ENCODE measurements at regions not wholly inside any gene's neighbourhood (a gene's known extent, or its start where the extent isn't known, plus 50 kb on each side); places are given as distances from the start of the nearest gene placed in this dataset.

- Histone ChIP-seq H3K9me3 (ENCODE audit: low read length) (no peaks in the 10 kb centered on the region), H3K4me1 (ENCODE audit: insufficient read depth, low read length, poor library complexity, severe bottlenecking) (no peaks in the 10 kb centered on the region), H3K36me3 (ENCODE audit: insufficient read depth, low read length) (no peaks in the 10 kb centered on the region), H4K20me1 (ENCODE audit: insufficient read depth, low read length) (no peaks in the 10 kb centered on the region), H3K79me2 (ENCODE audit: insufficient read depth, low read depth, low read length) (no peaks in the 10 kb centered on the region), H3K4me2 (ENCODE audit: low read length) (no peak overlapping the region), H3K4me3 (ENCODE audit: low read depth, low read length, poor library complexity, severe bottlenecking) (no peak overlapping the region), H3K9me2 (ENCODE audit: insufficient read depth, low read length) (no peaks in the 10 kb centered on the region), H2AFZ (ENCODE audit: low read length) (no peak overlapping the region), H3K27ac (ENCODE audit: low read depth, low read length, poor library complexity, severe bottlenecking) (no peak overlapping the region)
- POLR2A ChIA-PET = no interaction called here
- TF ChIP-seq CTCF (conservative IDR thresholded peaks at IDR 0.05; ENCODE audit: low read length) (no peak), EZH2phosphoT487 (IDR thresholded peaks at IDR 0.05; ENCODE audit: borderline replicate concordance, low read depth, low read length) (no peak)
- CTCF ChIA-PET (ENCODE audit: unreplicated experiment) = interaction anchor here (0.5 kb wide), 1 partner anchor 1520 kb away, joined by 3 read pairs; no protein-coding TSS in a partner anchor
- intact Hi-C loops (cut with micrococcal nuclease; ENCODE audit: unreplicated experiment) = no loop called here
- no peak for DNase-seq (ENCODE audit: low spot score)
- BruUV-seq (replicated peaks) = no TSS peak
Observed at GRCh38 chr4:152221816-152222516, 313.9 kb downstream of the FBXW7 start.

GRCh38 chr4:152220201-152220666 lies 315.7 kb downstream of the FBXW7 start:
- Histone ChIP-seq H3K9me2 (ENCODE audit: insufficient read depth, low read length) (no peaks in the 10 kb centered on the region), H2AFZ (ENCODE audit: low read length) (no peak overlapping the region), H4K20me1 (ENCODE audit: insufficient read depth, low read length) (no peaks in the 10 kb centered on the region), H3K4me1 (ENCODE audit: insufficient read depth, low read length, poor library complexity, severe bottlenecking) (no peaks in the 10 kb centered on the region), H3K79me2 (ENCODE audit: insufficient read depth, low read depth, low read length) (no peaks in the 10 kb centered on the region), H3K27ac (ENCODE audit: low read depth, low read length, poor library complexity, severe bottlenecking) (no peak overlapping the region), H3K9me3 (ENCODE audit: low read length) (no peaks in the 10 kb centered on the region), H3K4me2 (ENCODE audit: low read length) (no peak overlapping the region), H3K36me3 (ENCODE audit: insufficient read depth, low read length) (no peaks in the 10 kb centered on the region), H3K4me3 (ENCODE audit: low read depth, low read length, poor library complexity, severe bottlenecking) (no peak overlapping the region)
- intact Hi-C loops (cut with micrococcal nuclease; ENCODE audit: unreplicated experiment) = no loop called here
- no peak for DNase-seq (ENCODE audit: low spot score)
- ChIA-PET POLR2A (interaction anchor here (0.6 kb wide), 1 partner anchor 185 kb away, joined by 3 read pairs; no protein-coding TSS in a partner anchor), CTCF (ENCODE audit: unreplicated experiment) (no interaction called here)
- TF ChIP-seq EZH2phosphoT487 (IDR thresholded peaks at IDR 0.05; ENCODE audit: borderline replicate concordance, low read depth, low read length) = no peak
- no peak for TF ChIP-seq CTCF (conservative IDR thresholded peaks at IDR 0.05; ENCODE audit: low read length)
- no TSS peak for BruUV-seq (replicated peaks)

GRCh38 chr4:152218576-152218975 lies 317.3 kb downstream of the FBXW7 start:
- Histone ChIP-seq H3K9me2 (ENCODE audit: insufficient read depth, low read length) (no peaks in the 10 kb centered on the region), H3K36me3 (ENCODE audit: insufficient read depth, low read length) (no peaks in the 10 kb centered on the region), H3K27ac (ENCODE audit: low read depth, low read length, poor library complexity, severe bottlenecking) (no peak overlapping the region), H3K79me2 (ENCODE audit: insufficient read depth, low read depth, low read length) (no peaks in the 10 kb centered on the region), H3K4me2 (ENCODE audit: low read length) (no peak overlapping the region), H2AFZ (ENCODE audit: low read length) (no peak overlapping the region), H3K9me3 (ENCODE audit: low read length) (no peaks in the 10 kb centered on the region), H3K4me3 (ENCODE audit: low read depth, low read length, poor library complexity, severe bottlenecking) (no peak overlapping the region), H3K4me1 (ENCODE audit: insufficient read depth, low read length, poor library complexity, severe bottlenecking) (no peaks in the 10 kb centered on the region), H4K20me1 (ENCODE audit: insufficient read depth, low read length) (no peaks in the 10 kb centered on the region)
- POLR2A ChIA-PET = no interaction called here
- TF ChIP-seq CTCF (conservative IDR thresholded peaks at IDR 0.05; ENCODE audit: low read length) (no peak), EZH2phosphoT487 (IDR thresholded peaks at IDR 0.05; ENCODE audit: borderline replicate concordance, low read depth, low read length) (no peak)
- no TSS peak for BruUV-seq (replicated peaks)
- intact Hi-C loops (cut with micrococcal nuclease; ENCODE audit: unreplicated experiment) = no loop called here
- DNase-seq (ENCODE audit: low spot score) = no peak
- CTCF ChIA-PET (ENCODE audit: unreplicated experiment) = no interaction called here

All from OCI-LY7 (cell line).